Fibroblast of villous mesenchyme (primary cell): ENCODE measurements at regions not wholly inside any gene's neighbourhood (a gene's known extent, or its start where the extent isn't known, plus 50 kb on each side); places are given as distances from the start of the nearest gene placed in this dataset.

Experiments
- DNase-seq: peaks from one replicate; pipeline ENCODE4 v3.0.0-alpha.2; 2010; ENCODE audit warnings: low read depth
- H3K4me3 ChIP-seq: 2 replicates; pipeline ENCODE4 v1.5.1; 2011; ENCODE audit warnings: low read depth, mild to moderate bottlenecking, low read length
- CTCF ChIP-seq: IDR thresholded peaks from 2 replicates; pipeline ENCODE4 v1.5.1; 2012; ENCODE audit warnings: low read depth, mild to moderate bottlenecking, low read length; ENCODE audit not compliant: insufficient read depth

- no peak for TF ChIP-seq CTCF
- DNase-seq, result no peak
- H3K4me3 ChIP-seq, result no peak overlapping the region
Observed at GRCh38 chr4:115353370-115353769, 239.9 kb upstream of the NDST4 start.

GRCh38 chr4:115343171-115343570 lies 229.8 kb upstream of the NDST4 start:
- H3K4me3 ChIP-seq, result no peak overlapping the region
- no peak for DNase-seq
- TF ChIP-seq CTCF, result no peak

- no peak for DNase-seq
- TF ChIP-seq CTCF, result no peak
- no peak overlapping the region for H3K4me3 ChIP-seq
Observed at GRCh38 chr4:115334736-115335411, 221.5 kb upstream of the NDST4 start.

GRCh38 chr4:115332078-115332477 lies 218.7 kb upstream of the NDST4 start:
- DNase-seq, result no peak
- H3K4me3 ChIP-seq, result no peak overlapping the region
- no peak for TF ChIP-seq CTCF

GRCh38 chr4:115331241-115331640 lies 217.8 kb upstream of the NDST4 start:
- no peak overlapping the region for H3K4me3 ChIP-seq
- TF ChIP-seq CTCF, result no peak
- no peak for DNase-seq

GRCh38 chr4:115325836-115326235 lies 212.4 kb upstream of the NDST4 start:
- DNase-seq, result no peak
- no peak for TF ChIP-seq CTCF

More at GRCh38 chr4:115325836-115326235, 212.4 kb upstream of the NDST4 start:
- H3K4me3 ChIP-seq, result no peak overlapping the region
